Astrocyte (in vitro differentiated cells and primary cell): ENCODE measurements at regions not wholly inside any gene's neighbourhood (a gene's known extent, or its start where the extent isn't known, plus 50 kb on each side); places are given as distances from the start of the nearest gene placed in this dataset.

Source experiments
- DNase-seq: peaks from one replicate; pipeline ENCODE4 v3.0.0-alpha.2; 2010; ENCODE audit warnings: low read depth
- FAIRE-seq: peaks from 2 replicates; lab custom pipeline; 2011; peaks lifted over from hg19 to GRCh38; lab: Jason Lieb, UNC
- H2AFZ ChIP-seq: 2 replicates; pipeline ENCODE4 v1.6.0; 2012; ENCODE audit warnings: low read depth, low read length, inconsistent platforms
- H3K27ac ChIP-seq: 2 replicates; pipeline ENCODE4 v1.5.1; 2011; ENCODE audit warnings: low read depth, low read length, inconsistent platforms
- H3K27me3 ChIP-seq: 2 replicates; pipeline ENCODE4 v1.6.0; 2011; ENCODE audit warnings: low read length, inconsistent platforms; ENCODE audit not compliant: insufficient read depth
- H3K36me3 ChIP-seq: 2 replicates; pipeline ENCODE4 v1.5.1; 2011; ENCODE audit warnings: low read length, inconsistent platforms; ENCODE audit not compliant: insufficient read depth
- H3K4me1 ChIP-seq: 2 replicates; pipeline ENCODE4 v1.5.1; 2011; ENCODE audit warnings: low read length, inconsistent platforms; ENCODE audit not compliant: insufficient read depth
- H3K4me2 ChIP-seq: 2 replicates; pipeline ENCODE4 v1.6.0; 2012; ENCODE audit warnings: low read length, inconsistent platforms
- H3K4me3 ChIP-seq: 2 replicates; pipeline ENCODE4 v1.5.1; 2011; ENCODE audit warnings: low read depth, mild to moderate bottlenecking, low read length, inconsistent platforms; ENCODE audit not compliant: insufficient read depth
- H3K79me2 ChIP-seq: 2 replicates; pipeline ENCODE4 v1.6.0; 2012; ENCODE audit warnings: mild to moderate bottlenecking, low read length, inconsistent platforms; ENCODE audit not compliant: insufficient read depth
- H3K9ac ChIP-seq: 2 replicates; pipeline ENCODE4 v1.6.0; 2012; ENCODE audit warnings: mild to moderate bottlenecking, low read length, inconsistent platforms
- H3K9me3 ChIP-seq: 2 replicates; pipeline ENCODE4 v1.5.1; 2012; ENCODE audit warnings: low read depth, mild to moderate bottlenecking, low read length, inconsistent platforms; ENCODE audit not compliant: insufficient read depth
- H4K20me1 ChIP-seq: 2 replicates; pipeline ENCODE4 v1.6.0; 2012; ENCODE audit warnings: low read length, inconsistent platforms; ENCODE audit not compliant: insufficient read depth
- H3K27ac Mint-ChIP-seq: one replicate; pipeline ENCODE4 v1.8.0; 2021; ENCODE audit warnings: mild to moderate bottlenecking, mixed read lengths; ENCODE audit not compliant: unreplicated experiment
- H3K27me3 Mint-ChIP-seq: one replicate; pipeline ENCODE4 v1.8.0; 2021; ENCODE audit warnings: low read depth, mixed read lengths; ENCODE audit not compliant: unreplicated experiment
- H3K36me3 Mint-ChIP-seq: one replicate; pipeline ENCODE4 v1.8.0; 2021; ENCODE audit warnings: low read depth, mixed read lengths; ENCODE audit not compliant: unreplicated experiment
- H3K4me1 Mint-ChIP-seq: one replicate; pipeline ENCODE4 v1.8.0; 2021; ENCODE audit warnings: low read depth, mixed read lengths; ENCODE audit not compliant: unreplicated experiment
- H3K4me3 Mint-ChIP-seq: one replicate; pipeline ENCODE4 v1.8.0; 2021; ENCODE audit warnings: mild to moderate bottlenecking, moderate library complexity, mixed read lengths; ENCODE audit not compliant: unreplicated experiment
- H3K9me3 Mint-ChIP-seq: one replicate; pipeline ENCODE4 v1.8.0; 2021; ENCODE audit warnings: mild to moderate bottlenecking, mixed read lengths; ENCODE audit not compliant: unreplicated experiment
- EZH2 ChIP-seq: IDR thresholded peaks from 2 replicates; pipeline ENCODE4 v1.6.1; 2012; ENCODE audit warnings: mild to moderate bottlenecking, low read length, inconsistent platforms; ENCODE audit not compliant: insufficient read depth
- TF ChIP-seq, protein P1 (sequence below): IDR thresholded peaks from 2 replicates; pipeline ENCODE4 v1.5.1; 2011; ENCODE audit warnings: low read depth, mild to moderate bottlenecking, inconsistent platforms, low read length, moderate library complexity; ENCODE audit not compliant: insufficient read depth

DNA sequence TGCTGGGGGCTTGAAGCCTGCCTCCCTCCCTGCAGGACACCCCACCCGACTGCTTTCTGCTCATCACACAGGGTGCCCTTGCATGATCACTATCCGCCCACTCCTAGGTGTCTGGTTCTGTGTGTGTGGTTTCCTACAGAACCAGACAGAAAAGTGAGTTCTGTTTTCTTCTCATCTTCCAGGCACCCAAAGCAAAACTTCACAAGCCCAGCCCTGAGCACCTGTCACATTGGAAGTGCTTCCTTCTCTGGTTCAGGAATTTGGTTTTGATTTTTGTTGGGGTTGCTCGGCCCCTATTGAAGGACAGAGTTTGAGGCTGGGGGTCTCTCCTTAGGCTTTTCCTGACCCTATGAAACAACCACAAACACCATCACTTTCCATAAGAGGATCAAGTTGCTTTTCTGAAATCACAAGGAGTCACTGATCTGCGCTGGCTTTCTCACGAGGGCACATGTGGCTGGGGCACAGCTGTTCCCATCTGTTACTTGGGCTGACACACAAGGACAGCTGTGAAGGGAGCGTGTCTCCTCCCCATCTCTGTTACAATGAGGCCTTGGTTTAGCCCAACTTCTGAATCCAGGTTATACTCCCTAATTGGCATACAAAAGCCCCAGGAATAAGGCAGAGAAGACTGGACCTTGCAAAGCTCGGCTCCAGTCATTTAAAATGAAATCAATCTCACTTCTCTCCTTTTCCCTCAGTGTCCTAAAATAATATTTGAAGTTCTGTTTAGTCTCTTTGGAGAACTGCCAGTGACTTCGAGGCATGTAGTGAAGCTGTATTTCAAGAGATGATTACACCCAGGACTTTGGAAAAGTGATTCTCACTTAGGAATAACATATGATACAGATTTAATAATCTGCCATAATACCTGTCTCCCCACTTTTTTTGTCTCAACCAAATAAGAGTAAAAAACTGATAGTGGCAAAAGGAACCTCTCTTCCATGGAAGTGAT lies 213.1 kb upstream of the GAS1 start:
- TF ChIP-seq, protein P1, sequence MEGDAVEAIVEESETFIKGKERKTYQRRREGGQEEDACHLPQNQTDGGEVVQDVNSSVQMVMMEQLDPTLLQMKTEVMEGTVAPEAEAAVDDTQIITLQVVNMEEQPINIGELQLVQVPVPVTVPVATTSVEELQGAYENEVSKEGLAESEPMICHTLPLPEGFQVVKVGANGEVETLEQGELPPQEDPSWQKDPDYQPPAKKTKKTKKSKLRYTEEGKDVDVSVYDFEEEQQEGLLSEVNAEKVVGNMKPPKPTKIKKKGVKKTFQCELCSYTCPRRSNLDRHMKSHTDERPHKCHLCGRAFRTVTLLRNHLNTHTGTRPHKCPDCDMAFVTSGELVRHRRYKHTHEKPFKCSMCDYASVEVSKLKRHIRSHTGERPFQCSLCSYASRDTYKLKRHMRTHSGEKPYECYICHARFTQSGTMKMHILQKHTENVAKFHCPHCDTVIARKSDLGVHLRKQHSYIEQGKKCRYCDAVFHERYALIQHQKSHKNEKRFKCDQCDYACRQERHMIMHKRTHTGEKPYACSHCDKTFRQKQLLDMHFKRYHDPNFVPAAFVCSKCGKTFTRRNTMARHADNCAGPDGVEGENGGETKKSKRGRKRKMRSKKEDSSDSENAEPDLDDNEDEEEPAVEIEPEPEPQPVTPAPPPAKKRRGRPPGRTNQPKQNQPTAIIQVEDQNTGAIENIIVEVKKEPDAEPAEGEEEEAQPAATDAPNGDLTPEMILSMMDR = no peak
- no peaks in the 10 kb centered on the region for H3K4me1 ChIP-seq
- Mint-ChIP-seq H3K4me3 (no peak overlapping the region), H3K27ac (no peak overlapping the region), H3K4me1 (peaks cover 3% of the 10 kb centered on the region), H3K27me3 (peaks cover 5% of the 10 kb centered on the region), H3K9me3 (peaks cover 5% of the 10 kb centered on the region), H3K36me3 (no peaks in the 10 kb centered on the region)
- H2AFZ ChIP-seq = no peak overlapping the region
- H3K79me2 ChIP-seq = no peaks in the 10 kb centered on the region
- H4K20me1 ChIP-seq = no peaks in the 10 kb centered on the region
- H3K27me3 ChIP-seq = no peaks in the 10 kb centered on the region
- no peaks in the 10 kb centered on the region for H3K36me3 ChIP-seq
- no peak overlapping the region for H3K27ac ChIP-seq
- no peak overlapping the region for H3K4me2 ChIP-seq
- no peak for FAIRE-seq
- no peaks in the 10 kb centered on the region for H3K9me3 ChIP-seq
- H3K4me3 ChIP-seq = no peak overlapping the region
- no peak for DNase-seq
- no peak overlapping the region for H3K9ac ChIP-seq

DNA sequence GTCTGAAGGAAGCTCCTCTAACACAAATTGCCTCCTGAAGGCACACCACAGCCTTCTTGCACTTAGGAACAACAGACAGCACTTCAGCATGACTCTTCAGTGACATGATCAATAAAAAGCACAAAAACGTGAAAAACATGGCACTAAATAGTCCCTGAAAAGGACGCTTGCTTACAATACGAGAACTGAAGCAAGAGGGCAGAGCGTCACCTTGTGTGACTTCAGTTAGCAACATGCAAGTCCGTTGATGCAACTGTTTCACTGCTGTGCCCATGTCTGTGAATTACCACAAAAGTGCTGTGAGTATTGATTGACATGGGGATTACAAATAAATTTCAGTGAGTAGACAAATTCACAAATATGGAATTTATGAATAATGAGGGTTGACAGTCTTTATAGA lies 219.9 kb upstream of the GAS1 start:
- FAIRE-seq (no peak), DNase-seq (no peak)
- H3K4me3 Mint-ChIP-seq = no peak overlapping the region
- no peak overlapping the region for H3K27ac Mint-ChIP-seq
- H3K27ac ChIP-seq = no peak overlapping the region
- no peak overlapping the region for H3K4me3 ChIP-seq
- H3K9ac ChIP-seq = no peak overlapping the region
- H3K4me1 Mint-ChIP-seq = no peaks in the 10 kb centered on the region
- H3K36me3 ChIP-seq = no peaks in the 10 kb centered on the region
- no peaks in the 10 kb centered on the region for H3K79me2 ChIP-seq
- no peaks in the 10 kb centered on the region for H3K27me3 Mint-ChIP-seq
- no peaks in the 10 kb centered on the region for H3K27me3 ChIP-seq
- no peak overlapping the region for H2AFZ ChIP-seq
- TF ChIP-seq, protein P1 = no peak
- no peak for TF ChIP-seq EZH2
- no peaks in the 10 kb centered on the region for H4K20me1 ChIP-seq
- H3K4me1 ChIP-seq = no peaks in the 10 kb centered on the region
- H3K9me3 ChIP-seq = no peaks in the 10 kb centered on the region
- H3K9me3 Mint-ChIP-seq = peaks cover 3% of the 10 kb centered on the region
- H3K4me2 ChIP-seq = no peak overlapping the region
- no peaks in the 10 kb centered on the region for H3K36me3 Mint-ChIP-seq

GRCh38 chr9:87167582-87167981 lies 220.3 kb upstream of the GAS1 start:
- DNase-seq (no peak), FAIRE-seq (no peak)
- Histone ChIP-seq H3K4me3 (no peak overlapping the region), H3K36me3 (no peaks in the 10 kb centered on the region), H3K79me2 (no peaks in the 10 kb centered on the region), H3K9me3 (no peaks in the 10 kb centered on the region), H3K4me2 (no peak overlapping the region), H4K20me1 (no peaks in the 10 kb centered on the region), H2AFZ (no peak overlapping the region), H3K4me1 (no peaks in the 10 kb centered on the region), H3K9ac (no peak overlapping the region), H3K27me3 (no peaks in the 10 kb centered on the region), H3K27ac (no peak overlapping the region)
- H3K4me1 Mint-ChIP-seq = no peaks in the 10 kb centered on the region
- H3K27ac Mint-ChIP-seq = no peak overlapping the region
- peaks cover 3% of the 10 kb centered on the region for H3K9me3 Mint-ChIP-seq
- H3K27me3 Mint-ChIP-seq = no peaks in the 10 kb centered on the region
- no peak for TF ChIP-seq EZH2
- TF ChIP-seq, protein P1 = no peak
- no peak overlapping the region for H3K4me3 Mint-ChIP-seq
- no peaks in the 10 kb centered on the region for H3K36me3 Mint-ChIP-seq
